Esophagus squamous epithelium (tissue), 5 donors: ENCODE measurements at regions not wholly inside any gene's neighbourhood (a gene's known extent, or its start where the extent isn't known, plus 50 kb on each side); places are given as distances from the start of the nearest gene placed in this dataset.

Source experiments
- DNase-seq: peaks from one replicate; lab custom pipeline; 2025; lab: John Stamatoyannopoulos, UW
- H3K27ac ChIP-seq, 4 donors: fragments of 200-600 bp; sonication (generic); one replicate each; pipeline ENCODE4 v1.5.1; 2016 to 2019; ENCODE audit warnings: mild to moderate bottlenecking in 1 of 4
- H3K27me3 ChIP-seq, 4 donors: fragments of 200-600 bp; sonication (generic); 1 replicate in 3 of 4; 2 replicates in 1 of 4; pipeline versions ENCODE4 v1.5.1 to v1.6.0; 2017 to 2021; ENCODE audit warnings: antibody characterized with exemption in 1 of 4
- H3K36me3 ChIP-seq, 3 donors: fragments of 200-600 bp; sonication (generic); one replicate each; pipeline ENCODE4 v1.5.1; 2016 to 2019
- H3K4me1 ChIP-seq, 3 donors: fragments of 200-600 bp; sonication (generic); one replicate each; pipeline ENCODE4 v1.5.1; 2017 to 2019
- H3K4me3 ChIP-seq, 4 donors: fragments of 200-600 bp; sonication (generic); 1 replicate in 3 of 4; 2 replicates in 1 of 4; pipeline ENCODE4 v1.5.1; 2016 to 2019; ENCODE audit warnings: mild to moderate bottlenecking in 2 of 4, moderate library complexity in 1 of 4
- H3K9me3 ChIP-seq, 3 donors: fragments of 200-600 bp; sonication (generic); one replicate each; pipeline ENCODE4 v1.5.1; 2016 to 2019
- POLR2A ChIP-seq, 4 donors: fragments of 450-650 bp; IDR thresholded peaks; one replicate each; pipeline ENCODE4 v1.6.1; 2017; ENCODE audit warnings: antibody characterized with exemption in 4 of 4, mild to moderate bottlenecking in 4 of 4, moderate library complexity in 3 of 4
- WGBS, 2 donors: methylation state at CpG; one replicate each; pipeline ENCODE4 v1.1.5; 2018; 5-methylcytosine and 5-hydroxymethylcytosine counted together
- intact Hi-C: fragments of 100-400 bp; cut with DNase I; formaldehyde crosslinking; loops from one replicate; pipeline ENCODE4 v1.15.0; 2022
- TF ChIP-seq, protein P1 (sequence below), 6 experiments: fragments of 450-650 bp in 4 of 6; fragments of 200-600 bp in 2 of 6; sonication (generic) in 2 of 6; IDR thresholded peaks; one replicate each; pipeline ENCODE4 v1.5.1; 2016 to 2019; ENCODE audit warnings: antibody characterized with exemption in 6 of 6, mild to moderate bottlenecking in 4 of 6, moderate library complexity in 4 of 6
- donor health status: DM: yes; HTN: yes; CAD: no.

DNA sequence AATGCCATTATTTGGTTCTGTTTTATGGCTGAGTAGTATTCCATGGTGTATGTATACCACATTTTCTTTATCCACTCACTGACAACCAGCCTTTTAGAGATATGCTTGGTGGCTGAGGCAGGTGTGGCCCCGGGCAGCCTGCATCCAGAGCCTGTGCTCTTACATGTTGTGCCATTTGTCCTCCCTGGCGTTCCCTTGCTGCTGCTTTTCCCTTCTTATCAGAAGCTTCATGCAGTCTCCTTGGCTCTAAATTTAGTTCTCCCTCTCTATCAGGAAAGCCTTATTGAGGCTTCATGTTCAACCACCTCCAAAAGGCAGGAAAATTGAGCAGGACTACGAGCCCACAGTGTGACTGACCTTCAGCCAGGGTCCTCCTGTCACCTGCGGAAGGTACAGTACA is 131.7 kb upstream of the ITGA6 start:
- 80 to 86% methylated on average over 4 of the region's 4 CpGs for WGBS, 2 donors
- Histone ChIP-seq H3K27ac (no peak overlapping the region), H3K27me3 (peaks cover 0 to 12% (median 0%) of the 10 kb centered on the region in 4 donors), H3K9me3 (no peaks in the 10 kb centered on the region), H3K4me3 (no peak overlapping the region), H3K4me1 (peaks cover 3 to 41% (median 10%) of the 10 kb centered on the region in 3 donors), H3K36me3 (no peaks in the 10 kb centered on the region)
- TF ChIP-seq, protein P1, sequence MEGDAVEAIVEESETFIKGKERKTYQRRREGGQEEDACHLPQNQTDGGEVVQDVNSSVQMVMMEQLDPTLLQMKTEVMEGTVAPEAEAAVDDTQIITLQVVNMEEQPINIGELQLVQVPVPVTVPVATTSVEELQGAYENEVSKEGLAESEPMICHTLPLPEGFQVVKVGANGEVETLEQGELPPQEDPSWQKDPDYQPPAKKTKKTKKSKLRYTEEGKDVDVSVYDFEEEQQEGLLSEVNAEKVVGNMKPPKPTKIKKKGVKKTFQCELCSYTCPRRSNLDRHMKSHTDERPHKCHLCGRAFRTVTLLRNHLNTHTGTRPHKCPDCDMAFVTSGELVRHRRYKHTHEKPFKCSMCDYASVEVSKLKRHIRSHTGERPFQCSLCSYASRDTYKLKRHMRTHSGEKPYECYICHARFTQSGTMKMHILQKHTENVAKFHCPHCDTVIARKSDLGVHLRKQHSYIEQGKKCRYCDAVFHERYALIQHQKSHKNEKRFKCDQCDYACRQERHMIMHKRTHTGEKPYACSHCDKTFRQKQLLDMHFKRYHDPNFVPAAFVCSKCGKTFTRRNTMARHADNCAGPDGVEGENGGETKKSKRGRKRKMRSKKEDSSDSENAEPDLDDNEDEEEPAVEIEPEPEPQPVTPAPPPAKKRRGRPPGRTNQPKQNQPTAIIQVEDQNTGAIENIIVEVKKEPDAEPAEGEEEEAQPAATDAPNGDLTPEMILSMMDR (IDR thresholded peaks at IDR 0.05), result no peak
- TF ChIP-seq POLR2A (IDR thresholded peaks at IDR 0.05), result no peak
- no peak for DNase-seq
- intact Hi-C loops, result no loop called here

DNA sequence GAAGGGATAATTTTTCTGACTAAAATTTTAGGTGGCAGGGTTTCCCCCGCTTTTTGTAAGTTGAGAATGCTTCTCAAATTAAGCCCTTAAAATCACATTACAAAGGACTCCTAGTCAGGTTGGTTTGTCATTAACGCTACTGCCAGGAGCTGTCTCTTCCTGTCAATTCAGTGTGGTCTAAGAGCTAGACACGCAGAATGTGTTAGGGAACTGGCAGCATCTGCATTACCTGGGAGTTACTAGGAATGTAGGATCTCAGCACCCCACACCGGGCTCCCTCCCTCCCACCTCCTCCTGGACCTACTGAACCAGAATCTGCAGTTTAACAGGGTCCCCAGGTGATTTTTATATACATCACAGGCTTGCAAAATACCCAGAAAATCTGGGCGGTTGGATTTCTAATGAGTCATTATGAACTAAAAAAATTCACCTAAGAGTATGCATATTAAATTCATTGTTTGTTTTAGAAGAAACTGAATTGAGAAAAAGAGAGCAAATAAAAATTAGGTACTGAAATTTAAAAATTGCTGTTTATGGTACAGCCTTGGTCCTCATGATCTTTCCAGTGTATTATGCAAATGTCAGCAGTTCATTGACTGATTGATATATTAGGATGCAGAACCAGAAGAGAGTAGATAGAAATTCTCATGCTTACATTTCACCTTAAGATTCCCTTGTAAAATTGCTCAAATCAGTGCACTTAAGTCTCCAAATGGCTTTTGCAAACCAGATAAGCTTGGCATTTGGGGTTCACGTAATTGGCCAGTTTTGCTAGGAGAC is 130.9 kb upstream of the ITGA6 start:
- intact Hi-C loops, result no loop called here
- no peak for DNase-seq
- Histone ChIP-seq H3K27me3 (peaks cover 0 to 12% (median 0%) of the 10 kb centered on the region in 4 donors), H3K4me1 (peaks cover 3 to 41% (median 10%) of the 10 kb centered on the region in 3 donors), H3K9me3 (no peaks in the 10 kb centered on the region), H3K36me3 (no peaks in the 10 kb centered on the region), H3K27ac (no peak overlapping the region), H3K4me3 (no peak overlapping the region)
- TF ChIP-seq, protein P1 (IDR thresholded peaks at IDR 0.05), result no peak
- no peak for TF ChIP-seq POLR2A (IDR thresholded peaks at IDR 0.05)
- 45 to 53% methylated on average over 6 of the region's 6 CpGs for WGBS, 2 donors

DNA sequence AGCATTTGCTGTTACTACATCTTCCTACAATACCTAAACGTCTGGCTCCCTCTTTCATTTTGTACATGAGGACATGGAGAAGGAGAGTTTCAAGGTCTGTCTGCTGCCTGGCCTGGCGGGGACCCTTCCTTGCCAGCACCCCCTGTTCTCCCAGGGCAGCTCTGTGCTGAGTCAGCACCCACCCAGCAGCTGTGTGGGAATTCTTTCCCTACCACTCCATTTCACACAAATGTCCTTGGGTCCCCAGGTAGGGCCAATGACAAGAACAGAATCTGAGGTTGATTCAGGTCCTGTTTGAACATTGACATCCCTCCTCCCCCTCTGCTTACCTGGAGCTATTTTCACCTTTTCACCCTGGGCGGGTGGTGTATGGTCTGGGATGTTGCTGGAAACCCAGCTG is 129.9 kb upstream of the ITGA6 start:
- no peak for DNase-seq
- Histone ChIP-seq H3K9me3 (no peaks in the 10 kb centered on the region), H3K36me3 (no peaks in the 10 kb centered on the region), H3K27ac (no peak overlapping the region), H3K4me1 (peaks cover 3 to 41% (median 10%) of the 10 kb centered on the region in 3 donors), H3K27me3 (peaks cover 0 to 12% (median 0%) of the 10 kb centered on the region in 4 donors), H3K4me3 (no peak overlapping the region)
- 27 to 66% methylated on average over 3 of the region's 3 CpGs for WGBS, 2 donors
- intact Hi-C loops, result no loop called here
- no peak for TF ChIP-seq POLR2A (IDR thresholded peaks at IDR 0.05)
- TF ChIP-seq, protein P1 (IDR thresholded peaks at IDR 0.05), result no peak

DNA sequence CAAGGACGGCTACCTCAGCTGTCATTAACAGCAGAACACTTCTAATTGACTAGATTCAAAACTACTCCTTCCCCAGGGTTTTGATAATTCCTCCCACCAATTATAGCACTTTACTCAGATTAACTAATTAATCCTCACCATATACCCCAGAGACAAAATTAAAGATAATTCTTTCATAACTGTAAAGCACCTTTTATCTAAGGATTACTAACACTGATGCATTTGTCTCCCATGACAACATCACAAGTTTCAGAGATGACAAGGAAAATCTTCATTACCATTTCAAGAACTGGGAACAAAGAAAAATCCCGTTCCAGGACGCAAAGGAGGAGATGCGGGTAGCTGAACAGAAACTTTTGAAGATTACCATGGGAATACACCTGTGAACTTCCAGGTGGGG is 129.4 kb upstream of the ITGA6 start:
- no peak for DNase-seq
- H3K4me1 ChIP-seq, result peaks cover 3 to 42% (median 10%) of the 10 kb centered on the region in 3 donors
- no peak for TF ChIP-seq POLR2A (IDR thresholded peaks at IDR 0.05)
- TF ChIP-seq, protein P1 (IDR thresholded peaks at IDR 0.05), result no peak
- H3K27me3 ChIP-seq, result peaks cover 0 to 12% (median 0%) of the 10 kb centered on the region in 4 donors
- H3K27ac ChIP-seq, result no peak overlapping the region
- intact Hi-C loops, result no loop called here
- no peak overlapping the region for H3K4me3 ChIP-seq
- H3K9me3 ChIP-seq, result no peaks in the 10 kb centered on the region
- no peaks in the 10 kb centered on the region for H3K36me3 ChIP-seq
- WGBS, 2 donors, result 65 to 86% methylated on average over 4 of the region's 4 CpGs

DNA sequence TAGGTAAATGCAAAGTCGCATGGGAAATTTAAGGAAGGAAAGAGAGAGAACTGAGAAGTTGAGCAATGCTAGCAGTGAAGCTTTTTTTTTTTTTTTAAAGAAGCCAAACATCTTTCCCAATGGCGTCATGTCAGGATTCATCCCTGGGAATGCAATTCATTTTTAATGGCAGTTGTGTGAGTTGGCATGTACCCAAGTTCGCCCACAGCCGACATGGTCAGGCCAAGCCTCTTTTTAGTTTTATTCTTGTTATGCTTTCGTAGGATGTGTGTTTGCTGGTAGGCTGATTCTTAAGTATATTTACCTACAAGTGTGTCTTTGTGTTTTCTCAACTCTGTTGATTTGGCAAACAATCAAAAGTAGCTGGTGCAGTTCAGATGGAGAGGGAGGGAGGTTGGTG is 127.6 kb upstream of the ITGA6 start:
- DNase-seq, result no peak
- whole genome bisulfite sequencing, 2 donors, result 13 to 17% methylated on average over 5 of the region's 5 CpGs

More for the DNA sequence above, 127.6 kb upstream of the ITGA6 start:
- Histone ChIP-seq H3K27ac (no peak overlapping the region), H3K27me3 (peaks cover 0 to 12% (median 0%) of the 10 kb centered on the region in 4 donors), H3K36me3 (no peaks in the 10 kb centered on the region), H3K9me3 (no peaks in the 10 kb centered on the region), H3K4me1 (peaks cover 0 to 44% (median 4%) of the 10 kb centered on the region in 3 donors), H3K4me3 (no peak overlapping the region)
- TF ChIP-seq POLR2A (IDR thresholded peaks at IDR 0.05), result no peak
- TF ChIP-seq, protein P1 (IDR thresholded peaks at IDR 0.05), result no peak
- intact Hi-C loops, result no loop called here
